NCI-H345 treated with DMSO at 0.1 percent for 48 hours (cell line): ENCODE measurements at regions not wholly inside any gene's neighbourhood (a gene's known extent, or its start where the extent isn't known, plus 50 kb on each side); places are given as distances from the start of the nearest gene placed in this dataset.
"Not testable (repeated sequence)": the region's sequence is repeated elsewhere in the genome, so short reads cannot be mapped to it uniquely, and the experiment has no call there.

ENCODE experiments used
- DNase-seq: peaks from one replicate; lab custom pipeline; 2025; ENCODE audit not compliant: unreplicated experiment; lab: John Stamatoyannopoulos, UW

- no peak for DNase-seq
Observed at GRCh38 chr5:29024052-29024451, 1985.7 kb upstream of the CDH9 start.

- DNase-seq = no peak
Observed at GRCh38 chr5:29023541-29023940, 1985.2 kb upstream of the CDH9 start.

- DNase-seq = no peak
Observed at GRCh38 chr5:29017501-29017900, 1979.1 kb upstream of the CDH9 start.

DNA sequence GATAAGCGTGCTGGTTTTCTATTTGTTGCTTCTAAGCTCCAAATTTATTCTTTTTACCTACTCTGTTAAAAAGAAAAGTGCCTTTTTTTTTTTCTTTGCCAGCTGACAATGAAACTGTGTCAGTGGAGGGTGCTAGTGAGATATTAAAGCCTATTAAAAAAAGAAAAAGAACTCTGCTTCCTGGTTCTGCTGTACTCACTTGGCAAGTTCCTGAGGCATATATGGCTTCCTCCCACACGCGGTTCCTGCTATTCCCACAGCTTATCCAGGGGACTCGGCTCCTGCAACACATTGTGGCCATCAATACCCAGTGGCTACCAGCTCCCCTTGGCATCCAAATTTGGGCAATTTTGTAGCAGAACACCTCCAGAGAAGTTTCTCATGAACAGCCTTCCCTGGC lies 1977.7 kb upstream of the CDH9 start:
- no peak for DNase-seq

DNA sequence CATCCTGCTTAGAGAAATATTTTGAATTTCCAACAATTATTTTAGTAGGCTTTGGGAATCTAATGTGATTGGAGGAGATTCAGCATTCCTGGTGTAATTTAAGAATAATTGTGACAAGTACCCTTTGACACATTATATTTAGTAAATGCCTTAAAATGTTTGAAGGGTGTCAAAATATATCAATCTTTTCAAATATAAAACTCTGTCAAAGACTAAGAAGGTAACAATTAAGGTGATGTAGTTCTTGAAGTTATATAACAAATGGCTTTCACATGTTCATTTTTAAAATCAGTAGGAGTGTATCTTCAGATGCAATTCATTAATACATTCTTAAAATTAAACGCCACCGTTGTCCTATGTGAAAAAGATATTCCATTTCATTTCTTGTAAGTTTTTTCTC lies 1977.1 kb upstream of the CDH9 start:
- no peak for DNase-seq

GRCh38 chr5:29005386-29005785 lies 1967.0 kb upstream of the CDH9 start:
- no peak for DNase-seq

GRCh38 chr5:29002481-29002880 lies 1964.1 kb upstream of the CDH9 start:
- no peak for DNase-seq

DNA sequence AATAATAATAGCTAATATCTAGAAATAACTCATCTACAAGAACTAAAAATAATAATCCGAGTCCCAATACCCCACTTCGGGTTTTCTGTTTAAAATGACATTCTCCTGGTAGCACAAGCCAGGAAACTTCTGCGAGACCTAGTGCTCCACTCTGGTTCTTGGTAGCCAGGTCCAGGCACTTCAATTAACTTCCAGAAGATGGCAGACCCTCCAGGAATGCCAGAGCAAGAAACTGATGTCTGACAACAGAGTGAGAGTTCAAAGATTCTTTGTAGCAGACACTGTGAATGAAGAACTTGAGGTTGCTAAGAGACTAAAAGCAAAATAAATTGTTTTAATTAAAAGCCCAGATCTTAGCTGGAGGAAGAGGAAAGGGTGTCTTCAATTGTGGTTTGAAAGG lies 1963.3 kb upstream of the CDH9 start:
- DNase-seq = no peak

GRCh38 chr5:28984639-28985038 lies 1946.3 kb upstream of the CDH9 start:
- no peak for DNase-seq

GRCh38 chr5:28975508-28975907 lies 1937.1 kb upstream of the CDH9 start:
- DNase-seq = no peak

DNA sequence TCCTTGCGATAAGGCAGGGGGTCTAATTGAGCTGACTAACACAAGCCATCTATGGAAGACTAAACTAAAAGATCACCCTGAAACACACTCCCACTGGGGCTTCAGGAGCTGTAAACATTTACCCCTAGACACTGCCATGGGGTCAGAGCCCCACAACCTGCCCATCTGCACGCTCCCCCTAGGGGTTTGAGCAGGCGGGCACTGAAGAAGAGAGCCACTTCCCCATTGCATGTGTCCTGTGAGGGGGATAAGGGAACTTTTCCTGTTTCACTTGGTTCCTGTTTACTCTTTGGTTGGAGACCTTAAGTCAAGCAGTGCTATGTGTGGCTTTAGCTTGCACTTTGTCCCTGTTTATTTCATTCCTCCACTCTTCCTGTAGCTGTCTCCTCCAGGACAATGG lies 1929.5 kb upstream of the CDH9 start:
- no peak for DNase-seq

- DNase-seq = no peak
Observed at GRCh38 chr5:28961816-28962215, 1923.4 kb upstream of the CDH9 start.

DNA sequence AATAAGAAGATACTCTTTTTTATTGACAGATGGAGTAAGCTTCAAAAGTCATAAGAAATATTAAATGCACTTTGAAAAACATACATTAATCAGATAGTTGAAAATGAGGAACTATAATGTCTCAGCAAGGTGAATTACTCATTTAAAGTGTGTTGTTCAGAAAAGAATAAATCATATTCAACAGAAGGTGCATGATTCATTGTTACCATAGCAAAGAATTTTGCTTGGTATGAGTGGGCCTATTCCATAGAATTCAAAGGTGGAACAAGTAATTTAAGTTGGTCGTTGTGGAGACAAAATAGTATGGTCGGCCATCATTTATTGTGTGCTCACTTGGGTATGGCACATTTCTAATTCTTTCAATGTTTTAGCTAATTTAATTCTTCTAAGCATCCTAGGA lies 1920.2 kb upstream of the CDH9 start:
- DNase-seq = no peak

- DNase-seq = no peak
Observed at GRCh38 chr5:28957450-28957849, 1919.1 kb upstream of the CDH9 start.

- DNase-seq = no peak
Observed at GRCh38 chr5:28954074-28954473, 1915.7 kb upstream of the CDH9 start.

GRCh38 chr5:28947865-28948264 lies 1909.5 kb upstream of the CDH9 start:
- no peak for DNase-seq

- no peak for DNase-seq
Observed at GRCh38 chr5:28945859-28946258, 1907.5 kb upstream of the CDH9 start.

DNA sequence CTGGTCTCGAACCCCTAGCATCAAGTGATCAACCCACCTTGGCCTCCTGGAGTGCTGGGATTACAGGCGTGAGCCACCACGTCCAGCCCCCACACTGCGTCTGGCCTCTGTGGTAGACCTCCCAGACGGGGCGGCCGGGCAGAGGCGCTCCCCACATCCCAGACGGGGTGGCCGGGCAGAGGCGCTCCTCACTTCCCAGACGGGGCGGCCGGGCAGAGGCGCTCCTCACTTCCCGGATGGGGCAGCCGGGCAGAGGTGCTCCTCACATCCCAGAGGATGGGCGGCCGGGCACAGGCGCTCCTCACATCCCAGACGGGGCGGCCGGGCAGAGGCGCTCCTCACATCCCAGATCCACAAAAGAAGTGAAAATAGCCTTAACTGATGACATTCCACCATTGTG lies 1891.0 kb upstream of the CDH9 start:
- not testable (repeated sequence) for DNase-seq

- DNase-seq = not testable (repeated sequence)
Observed at GRCh38 chr5:28928327-28928790, 1890.0 kb upstream of the CDH9 start.

- no peak for DNase-seq
Observed at GRCh38 chr5:28927559-28928326, 1889.4 kb upstream of the CDH9 start.

DNA sequence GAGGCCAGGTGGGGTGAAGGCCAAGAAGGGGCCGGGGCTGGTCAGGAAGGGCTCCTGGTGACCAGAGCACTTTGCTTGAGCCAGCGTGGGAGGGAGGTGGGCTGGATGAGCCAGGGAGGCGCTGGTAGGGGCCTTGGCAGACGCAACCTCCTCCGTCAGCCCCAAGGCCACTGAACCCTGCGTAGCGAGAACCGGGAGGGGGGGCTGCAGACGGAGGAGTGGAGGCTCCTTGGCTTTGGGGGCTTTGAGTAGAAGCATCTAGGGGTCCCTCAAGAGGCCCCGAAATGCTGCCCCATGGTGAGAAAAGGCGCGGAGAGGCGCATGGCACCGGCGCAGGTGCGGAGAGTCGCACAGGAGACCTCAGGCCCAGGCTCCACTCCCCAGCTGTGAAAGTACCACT lies 1888.0 kb upstream of the CDH9 start:
- no peak for DNase-seq

DNA sequence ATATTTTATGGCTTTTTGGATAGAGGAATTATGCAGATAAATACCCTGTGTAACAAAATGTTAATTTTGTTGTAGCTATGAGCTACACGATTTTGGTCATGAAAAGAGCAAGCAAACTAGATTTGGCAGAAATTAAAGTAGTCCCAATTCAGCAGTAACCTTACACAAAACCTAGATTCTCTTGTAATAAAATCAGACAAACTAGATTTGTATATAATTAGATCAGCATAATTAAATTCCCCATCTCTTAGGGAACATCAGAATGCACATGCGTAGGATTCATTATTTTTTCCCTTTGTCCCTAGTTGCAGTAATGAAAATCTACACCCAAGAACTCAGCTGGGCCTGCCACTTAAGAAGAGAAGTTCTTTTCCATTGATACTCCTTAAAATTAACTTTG lies 1879.2 kb upstream of the CDH9 start:
- no peak for DNase-seq

DNA sequence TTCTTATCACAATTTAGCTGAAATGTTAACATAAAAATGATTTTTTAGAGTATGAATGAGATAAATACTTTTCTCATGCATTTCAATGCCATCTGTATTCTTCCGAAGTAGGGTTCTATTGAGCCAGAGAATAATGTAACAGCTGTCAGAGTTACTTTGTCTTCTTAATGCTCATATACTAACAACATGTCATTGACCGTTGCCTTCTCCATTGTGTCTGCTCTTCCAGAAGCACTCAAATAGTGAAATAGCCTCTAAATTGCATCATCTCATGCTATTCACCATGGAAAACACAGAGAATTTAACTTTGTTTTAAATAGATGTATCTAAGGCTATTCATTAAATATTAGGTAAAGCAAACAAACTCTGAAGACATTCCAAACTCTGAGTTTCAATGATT lies 1875.9 kb upstream of the CDH9 start:
- DNase-seq = peak; percentile 72
